NOMO-1 treated with dmso at 0.1 percent for 144 hours (cell line): ENCODE measurements at regions not wholly inside any gene's neighbourhood (a gene's known extent, or its start where the extent isn't known, plus 50 kb on each side); places are given as distances from the start of the nearest gene placed in this dataset.
"Not testable (repeated sequence)": the region's sequence is repeated elsewhere in the genome, so short reads cannot be mapped to it uniquely, and the experiment has no call there.

Experiments
- DNase-seq: peaks from one replicate; lab custom pipeline; 2025; ENCODE audit not compliant: unreplicated experiment; lab: John Stamatoyannopoulos, UW

- no peak for DNase-seq
Measured at GRCh38 chr13:31385540-31385939, 185.8 kb downstream of the B3GLCT start.

GRCh38 chr13:31394506-31394905, 194.7 kb downstream of the B3GLCT start:
- no peak for DNase-seq

- no peak for DNase-seq
Measured at GRCh38 chr13:31395090-31395489, 195.3 kb downstream of the B3GLCT start.

- DNase-seq: no peak
Measured at GRCh38 chr13:31399690-31400089, 199.9 kb downstream of the B3GLCT start.

- DNase-seq: not testable (repeated sequence)
Measured at GRCh38 chr13:31403711-31404110, 203.9 kb downstream of the B3GLCT start.

- DNase-seq: no peak
Measured at GRCh38 chr13:31408927-31409326, 209.2 kb downstream of the B3GLCT start.

- DNase-seq: no peak
Measured at GRCh38 chr13:31409678-31410356, 210.0 kb downstream of the B3GLCT start.

- no peak for DNase-seq
Measured at GRCh38 chr13:31413516-31413915, 213.7 kb downstream of the B3GLCT start.

- DNase-seq: no peak
Measured at GRCh38 chr13:31416066-31416465, 216.3 kb downstream of the B3GLCT start.

- DNase-seq: no peak
Measured at GRCh38 chr13:31418186-31418585, 218.4 kb downstream of the B3GLCT start.

- no peak for DNase-seq
Measured at GRCh38 chr13:31421756-31422155, 222.0 kb downstream of the B3GLCT start.

GRCh38 chr13:31424130-31424729, 224.5 kb downstream of the B3GLCT start:
- DNase-seq: peak; percentile 92

GRCh38 chr13:31426395-31426794, 226.6 kb downstream of the B3GLCT start:
- no peak for DNase-seq

- DNase-seq: no peak
Measured at GRCh38 chr13:31427151-31428100, 227.7 kb downstream of the B3GLCT start.

GRCh38 chr13:31431722-31432137, 232.0 kb downstream of the B3GLCT start:
- DNase-seq: peak; percentile 7

- no peak for DNase-seq
Measured at GRCh38 chr13:31433207-31433606, 233.4 kb downstream of the B3GLCT start.

- DNase-seq: no peak
Measured at GRCh38 chr13:31433746-31434145, 234.0 kb downstream of the B3GLCT start.

GRCh38 chr13:31434613-31435012, 234.8 kb downstream of the B3GLCT start:
- no peak for DNase-seq

- DNase-seq: no peak
Measured at GRCh38 chr13:31435536-31435935, 235.8 kb downstream of the B3GLCT start.

GRCh38 chr13:31436478-31436877, 236.7 kb downstream of the B3GLCT start:
- no peak for DNase-seq

GRCh38 chr13:31437975-31438374, 238.2 kb downstream of the B3GLCT start:
- no peak for DNase-seq

- DNase-seq: no peak
Measured at GRCh38 chr13:31440132-31440531, 240.4 kb downstream of the B3GLCT start.
